ENCODE measurements at regions not wholly inside any gene's neighbourhood (a gene's known extent, or its start where the extent isn't known, plus 50 kb on each side); places are given as distances from the start of the nearest gene placed in this dataset.
"Not testable (repeated sequence)": the region's sequence is repeated elsewhere in the genome, so short reads cannot be mapped to it uniquely, and the experiment has no call there.

DNA sequence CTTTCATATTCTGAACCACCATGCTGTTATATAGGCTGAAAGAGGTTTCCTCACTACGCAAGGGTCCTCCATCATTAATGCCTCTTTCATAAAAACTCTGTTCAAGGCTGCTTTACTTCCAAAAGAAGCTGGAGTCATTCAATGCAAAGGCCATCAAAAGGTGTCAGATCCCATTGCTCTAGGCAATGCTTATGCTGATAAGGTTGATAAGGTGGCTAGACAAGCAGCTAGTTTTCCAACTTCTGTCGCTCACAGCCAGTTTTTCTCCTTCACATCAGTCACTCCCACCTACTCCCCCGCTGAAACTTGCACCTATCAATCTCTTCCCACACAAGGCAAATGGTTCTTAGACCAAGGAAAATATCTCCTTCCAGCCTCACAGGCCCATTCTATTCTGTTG lies 676.2 kb downstream of the TLE1 start:
- not testable (repeated sequence) for TF ChIP-seq EP300 (IDR thresholded peaks at IDR 0.05)
- TF ChIP-seq, protein P1, sequence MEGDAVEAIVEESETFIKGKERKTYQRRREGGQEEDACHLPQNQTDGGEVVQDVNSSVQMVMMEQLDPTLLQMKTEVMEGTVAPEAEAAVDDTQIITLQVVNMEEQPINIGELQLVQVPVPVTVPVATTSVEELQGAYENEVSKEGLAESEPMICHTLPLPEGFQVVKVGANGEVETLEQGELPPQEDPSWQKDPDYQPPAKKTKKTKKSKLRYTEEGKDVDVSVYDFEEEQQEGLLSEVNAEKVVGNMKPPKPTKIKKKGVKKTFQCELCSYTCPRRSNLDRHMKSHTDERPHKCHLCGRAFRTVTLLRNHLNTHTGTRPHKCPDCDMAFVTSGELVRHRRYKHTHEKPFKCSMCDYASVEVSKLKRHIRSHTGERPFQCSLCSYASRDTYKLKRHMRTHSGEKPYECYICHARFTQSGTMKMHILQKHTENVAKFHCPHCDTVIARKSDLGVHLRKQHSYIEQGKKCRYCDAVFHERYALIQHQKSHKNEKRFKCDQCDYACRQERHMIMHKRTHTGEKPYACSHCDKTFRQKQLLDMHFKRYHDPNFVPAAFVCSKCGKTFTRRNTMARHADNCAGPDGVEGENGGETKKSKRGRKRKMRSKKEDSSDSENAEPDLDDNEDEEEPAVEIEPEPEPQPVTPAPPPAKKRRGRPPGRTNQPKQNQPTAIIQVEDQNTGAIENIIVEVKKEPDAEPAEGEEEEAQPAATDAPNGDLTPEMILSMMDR (IDR thresholded peaks at IDR 0.05), result not testable (repeated sequence)
